Stimulated activated CD8-positive, alpha-beta memory T cell treated with anti-CD3 and anti-CD28 coated beads, Interleukin-7, amount 100 ng/mL, for 48 hours (primary cell): ENCODE measurements at regions not wholly inside any gene's neighbourhood (a gene's known extent, or its start where the extent isn't known, plus 50 kb on each side); places are given as distances from the start of the nearest gene placed in this dataset.

ENCODE experiments used
- DNase-seq, 2 donors: peaks; one replicate each; pipeline ENCODE4 v3.0.0-alpha.2; 2020; ENCODE audit warnings: low read depth in 1 of 2; ENCODE audit errors: extremely low read depth in 1 of 2

DNA sequence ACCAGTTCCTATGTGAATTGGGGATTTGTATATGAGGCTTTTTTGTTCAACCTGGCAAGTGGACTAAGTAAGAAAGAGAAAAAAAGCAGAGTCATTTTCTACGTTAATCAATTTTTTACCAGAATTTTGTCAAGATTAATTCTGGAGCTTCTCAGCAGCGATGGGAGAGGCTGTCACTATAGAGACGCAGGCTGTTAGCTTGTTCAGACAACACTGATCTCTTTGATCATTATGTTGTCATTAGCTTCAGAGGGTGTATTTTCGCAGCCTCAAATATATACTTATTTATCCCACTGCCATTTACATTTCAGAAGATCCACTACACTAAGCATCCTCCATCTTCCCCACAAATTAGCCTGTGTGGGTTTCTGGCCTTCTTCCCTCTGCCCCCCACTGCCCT lies 196.7 kb upstream of the PFKP start:
- DNase-seq = no peak

DNA sequence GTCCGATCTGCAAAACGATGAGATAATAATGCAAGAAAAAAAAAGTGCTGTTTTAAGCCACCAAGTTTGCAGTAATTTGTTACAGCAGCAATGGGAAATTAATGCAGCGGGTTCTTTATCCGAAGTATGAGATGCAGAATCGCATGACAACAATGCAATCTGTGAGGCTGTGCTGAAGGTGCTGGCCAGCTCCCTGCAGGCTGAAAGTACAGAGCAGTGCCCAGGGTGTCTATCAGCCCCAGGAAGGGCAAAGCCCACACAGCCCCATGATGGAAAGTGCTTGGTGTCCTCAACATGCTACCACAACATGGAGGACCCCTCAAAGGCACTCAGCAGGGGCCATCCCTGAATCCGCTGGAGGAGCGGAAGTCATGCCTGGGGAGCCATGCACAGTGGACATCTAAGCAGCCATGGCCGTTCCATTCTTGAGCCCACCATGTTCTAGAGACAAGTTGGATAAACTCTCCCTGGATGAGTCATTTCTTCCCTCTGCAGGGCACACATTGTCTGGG lies 199.5 kb upstream of the PFKP start:
- DNase-seq = no peak

GRCh38 chr10:2866569-2866968 lies 200.8 kb upstream of the PFKP start:
- no peak for DNase-seq

GRCh38 chr10:2861632-2862210 lies 205.6 kb upstream of the PFKP start:
- DNase-seq = no peak

GRCh38 chr10:2858452-2858851 lies 208.9 kb upstream of the PFKP start:
- no peak for DNase-seq

DNA sequence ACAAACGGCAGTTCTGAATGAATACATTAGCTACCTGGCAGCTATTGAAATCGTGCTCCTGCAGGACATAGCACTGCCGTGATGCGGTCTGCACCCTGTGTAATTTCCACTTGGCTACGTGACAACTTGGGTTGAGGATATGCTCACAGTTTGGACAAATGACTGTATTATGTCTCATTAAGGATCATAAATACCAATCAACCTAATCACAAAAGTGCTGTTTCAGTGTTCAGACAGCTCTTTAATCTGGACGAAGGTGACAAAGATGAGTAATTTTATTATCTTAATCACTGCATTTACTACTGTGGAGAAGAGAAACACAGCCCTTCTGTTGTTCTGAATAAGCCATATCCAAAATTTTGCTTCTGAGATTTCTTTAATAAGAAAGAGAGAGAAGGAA lies 210.8 kb upstream of the PFKP start:
- DNase-seq = no peak

- no peak for DNase-seq
These were observed 214.6 kb upstream of the PFKP start for GRCh38 chr10:2852574-2853323.

GRCh38 chr10:2851566-2851965 lies 215.8 kb upstream of the PFKP start:
- DNase-seq = no peak

GRCh38 chr10:2850202-2850601 lies 217.1 kb upstream of the PFKP start:
- no peak for DNase-seq

- no peak for DNase-seq
These were observed 222.4 kb upstream of the PFKP start for GRCh38 chr10:2844925-2845324.

GRCh38 chr10:2839081-2839725 lies 228.1 kb upstream of the PFKP start:
- DNase-seq = no peak

DNA sequence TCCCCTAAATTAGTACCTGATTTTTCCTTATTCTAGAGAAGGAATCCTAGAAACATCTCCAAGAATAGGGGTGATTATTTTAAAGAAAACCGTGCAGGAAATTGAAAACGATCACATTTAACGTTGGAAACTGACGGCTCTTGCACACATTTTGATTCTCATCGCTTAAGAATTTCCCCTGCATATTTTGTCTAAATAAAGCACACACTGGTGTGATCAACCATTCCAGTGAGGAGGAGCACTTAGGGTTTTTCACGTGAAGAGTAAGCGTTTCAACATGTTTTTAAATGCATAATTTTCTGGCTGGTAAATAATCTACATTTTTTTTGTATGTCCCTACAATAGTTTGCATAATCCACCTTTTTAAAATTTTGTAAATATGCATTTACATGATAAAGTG lies 229.7 kb upstream of the PFKP start:
- DNase-seq = no peak

- DNase-seq = no peak
These were observed 230.3 kb upstream of the PFKP start for GRCh38 chr10:2836921-2837662.

DNA sequence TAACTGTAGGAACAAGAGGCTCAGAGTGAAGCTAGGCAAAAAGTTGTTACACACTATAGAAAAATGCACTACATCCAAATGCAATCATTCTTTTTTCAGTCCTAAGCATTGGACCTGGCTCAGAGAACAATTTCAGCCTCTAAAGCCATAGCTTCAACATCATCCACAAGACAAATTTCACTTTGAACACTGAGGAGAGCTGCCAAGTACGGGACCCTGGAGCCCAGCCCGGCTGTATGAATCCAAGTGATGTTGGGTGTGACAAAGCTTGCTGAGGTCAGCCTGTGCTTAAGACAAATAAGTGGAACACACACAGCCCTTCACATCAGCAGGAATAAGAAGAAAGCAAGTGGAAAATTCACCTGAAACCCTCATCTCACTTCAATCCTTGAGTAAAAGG lies 233.1 kb upstream of the PFKP start:
- no peak for DNase-seq

DNA sequence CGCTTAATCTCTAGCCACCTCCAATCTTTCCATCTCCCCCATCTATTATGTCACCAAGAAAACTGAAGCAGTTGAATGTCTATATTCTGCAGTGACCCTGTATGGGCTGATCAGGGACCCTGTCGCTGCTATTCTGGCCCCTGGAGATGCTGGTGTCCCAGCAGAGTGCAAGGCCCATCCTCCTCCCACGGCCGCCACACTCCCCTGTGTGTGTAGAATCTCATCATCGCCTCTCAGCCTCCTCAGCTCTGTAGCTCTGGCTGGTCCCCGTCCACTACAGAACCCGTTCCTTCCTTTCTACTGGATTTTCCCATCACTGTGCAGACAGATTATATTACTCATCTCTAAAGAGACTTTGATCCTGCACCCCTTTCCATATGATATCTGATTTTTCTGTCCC lies 235.8 kb upstream of the PFKP start:
- no peak for DNase-seq

DNA sequence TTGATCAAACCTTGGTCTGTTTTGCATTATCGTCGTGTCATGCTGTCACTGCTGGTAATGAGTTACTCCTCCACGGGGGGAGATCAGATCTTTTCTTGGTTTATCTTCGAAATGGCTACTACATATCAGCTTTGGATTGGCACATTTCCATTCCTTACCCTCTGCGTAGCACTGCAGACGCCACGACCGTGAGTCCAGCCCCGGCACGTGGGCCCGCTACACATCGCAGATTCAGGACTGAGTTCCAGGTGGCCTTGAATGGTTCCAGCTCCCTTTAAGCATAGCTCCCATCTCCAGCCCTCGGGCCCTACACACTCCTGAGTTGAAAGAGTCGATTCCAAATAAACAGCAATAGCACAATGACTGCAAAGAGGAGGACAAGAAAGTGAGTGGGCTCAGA lies 238.6 kb upstream of the PFKP start:
- no peak for DNase-seq

DNA sequence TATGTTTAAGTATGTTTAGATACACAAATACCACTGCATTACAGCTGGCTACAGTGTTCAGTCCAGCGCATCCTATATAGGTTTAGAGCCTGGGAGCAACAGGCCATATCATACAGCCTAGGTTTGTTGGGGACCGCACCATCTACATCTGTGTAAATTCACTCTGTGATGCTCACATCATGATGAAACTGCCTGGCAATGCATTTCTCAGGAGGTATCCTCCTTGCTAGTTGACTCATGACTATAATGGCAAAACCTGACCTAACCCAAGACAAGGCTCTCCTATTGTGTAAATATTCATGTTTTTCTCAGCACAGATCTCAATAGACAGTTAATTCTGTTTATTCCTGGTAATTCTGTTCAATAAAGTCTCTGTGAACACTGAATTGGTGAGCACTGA lies 240.7 kb upstream of the PFKP start:
- no peak for DNase-seq

GRCh38 chr10:2825841-2826240 lies 241.5 kb upstream of the PFKP start:
- no peak for DNase-seq

GRCh38 chr10:2817940-2818636 lies 249.3 kb upstream of the PFKP start:
- no peak for DNase-seq

DNA sequence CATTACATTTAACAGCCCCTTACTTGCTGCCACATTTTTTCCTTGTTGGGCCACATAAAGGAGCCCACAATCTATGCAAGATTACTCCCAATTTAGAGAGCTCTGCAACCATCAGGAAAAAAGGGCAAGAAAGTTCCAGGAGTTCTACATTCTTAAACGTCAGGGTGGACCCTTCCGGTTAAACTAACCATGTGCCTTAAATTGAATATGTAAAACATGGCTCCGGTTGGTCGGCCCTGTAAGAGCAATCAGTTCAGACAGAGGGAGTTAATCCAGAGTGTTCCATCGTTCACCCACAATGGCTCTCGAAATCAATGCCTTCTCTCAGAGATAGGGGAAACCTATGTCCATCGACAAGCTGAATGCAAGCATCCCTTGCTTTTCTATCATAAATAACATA lies 253.7 kb upstream of the PFKP start:
- no peak for DNase-seq

DNA sequence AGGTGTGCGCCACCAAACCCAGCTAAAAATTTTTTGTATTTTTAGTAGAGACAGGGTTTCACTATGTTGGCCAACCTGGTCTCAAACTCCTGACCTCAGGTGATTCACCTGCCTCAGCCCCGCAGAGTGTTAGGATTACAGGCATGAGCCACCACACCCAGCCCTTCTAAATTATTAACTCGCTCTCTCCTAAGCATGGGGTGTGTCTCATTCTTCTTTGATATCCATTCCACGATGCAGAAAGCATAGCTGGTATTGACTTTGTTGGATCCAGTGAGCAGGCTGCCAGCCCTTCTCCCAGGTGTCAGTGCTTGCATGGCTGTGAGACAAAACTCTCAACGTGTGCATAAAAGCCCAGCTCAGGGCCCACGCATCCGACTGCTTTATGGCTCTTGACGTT lies 254.1 kb upstream of the PFKP start:
- DNase-seq = no peak
